HG02678 (cell line): ENCODE measurements at regions not wholly inside any gene's neighbourhood (a gene's known extent, or its start where the extent isn't known, plus 50 kb on each side); places are given as distances from the start of the nearest gene placed in this dataset.
"Not testable (repeated sequence)": the region's sequence is repeated elsewhere in the genome, so short reads cannot be mapped to it uniquely, and the experiment has no call there.

Experiments used
- ATAC-seq: cut with Tn5 transposase; IDR thresholded peaks from one replicate; pipeline ENCODE4 v1.9.1; 2021; ENCODE audit warnings: mild to moderate bottlenecking, moderate library complexity; ENCODE audit not compliant: unreplicated experiment

DNA sequence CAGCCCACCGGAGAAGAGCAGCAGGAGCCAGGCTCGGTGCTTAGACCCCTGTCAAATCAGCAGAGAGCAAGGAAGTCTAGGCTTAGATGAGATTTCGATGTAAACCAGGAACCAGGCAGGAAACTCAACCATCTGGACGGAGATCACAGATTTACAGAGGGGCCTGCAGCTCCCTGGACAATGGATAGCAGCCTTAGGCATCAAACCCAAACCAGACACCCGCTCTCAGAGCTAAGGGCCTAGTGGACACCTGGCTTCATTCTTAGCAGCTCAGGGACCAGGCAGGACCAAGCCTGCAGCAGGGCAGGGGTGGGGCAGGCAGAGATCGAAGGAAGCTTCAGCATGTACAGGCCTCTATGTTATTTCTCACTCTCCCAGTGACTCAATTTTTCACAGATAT is 127.8 kb upstream of the FMN2 start:
- ATAC-seq, result no peak

DNA sequence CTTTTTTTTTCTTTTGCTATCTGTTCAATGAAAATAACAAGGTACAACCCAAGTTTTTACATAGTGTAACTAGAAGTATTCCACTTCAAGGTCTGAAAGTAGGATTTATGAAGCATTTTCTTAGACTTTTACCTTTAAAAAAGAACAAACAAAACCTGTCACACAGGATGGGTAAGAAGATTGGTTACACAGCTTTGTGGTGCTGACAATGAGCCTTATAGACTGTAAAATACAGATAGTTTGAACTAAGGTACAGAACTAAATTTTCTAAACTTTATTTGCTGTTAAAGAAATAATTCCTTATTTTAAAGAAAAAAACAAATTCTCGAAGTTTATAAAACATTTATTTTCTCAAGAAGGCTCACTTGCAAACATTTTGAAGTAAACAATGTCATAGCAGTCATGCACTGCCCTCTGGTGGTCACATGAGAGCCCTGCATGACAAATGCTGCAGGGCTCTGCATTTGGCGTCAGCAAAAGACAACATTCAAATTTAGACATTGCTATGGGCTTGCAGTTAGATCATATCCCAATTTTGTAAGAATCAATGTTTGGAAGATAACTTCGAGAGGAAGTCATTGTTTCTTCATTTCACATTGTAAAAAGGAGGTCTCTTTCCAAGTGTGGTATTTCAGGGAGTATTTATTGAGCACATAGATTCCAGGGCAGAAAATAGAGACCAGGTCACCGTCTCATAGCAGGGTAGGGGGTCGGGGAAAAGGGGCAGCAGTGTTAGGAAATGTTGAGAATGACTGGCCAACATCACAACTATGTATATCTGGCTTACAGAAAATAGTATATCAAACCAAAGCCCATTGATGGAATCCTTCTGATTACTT is 115.3 kb upstream of the FMN2 start:
- ATAC-seq, result peak; percentile 89

DNA sequence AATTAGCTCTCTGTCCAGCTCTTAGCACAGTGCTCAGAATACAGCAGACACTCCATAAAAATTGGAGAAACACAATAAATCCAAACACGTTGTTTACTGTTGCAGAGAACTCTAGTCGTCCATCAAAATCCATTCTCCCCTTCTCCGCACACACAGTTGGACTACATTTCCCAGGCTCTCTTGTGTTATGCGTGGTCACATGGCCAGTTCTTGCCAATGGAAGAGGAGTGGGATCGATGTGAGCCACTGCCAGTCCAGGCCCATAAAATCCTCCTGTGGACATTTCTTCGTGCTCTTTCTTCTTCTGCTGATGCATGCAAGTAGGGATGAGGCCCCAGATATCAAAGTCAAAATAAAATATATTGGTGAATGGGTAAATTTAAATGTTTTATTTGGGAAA is 114.3 kb upstream of the FMN2 start:
- ATAC-seq, result no peak

DNA sequence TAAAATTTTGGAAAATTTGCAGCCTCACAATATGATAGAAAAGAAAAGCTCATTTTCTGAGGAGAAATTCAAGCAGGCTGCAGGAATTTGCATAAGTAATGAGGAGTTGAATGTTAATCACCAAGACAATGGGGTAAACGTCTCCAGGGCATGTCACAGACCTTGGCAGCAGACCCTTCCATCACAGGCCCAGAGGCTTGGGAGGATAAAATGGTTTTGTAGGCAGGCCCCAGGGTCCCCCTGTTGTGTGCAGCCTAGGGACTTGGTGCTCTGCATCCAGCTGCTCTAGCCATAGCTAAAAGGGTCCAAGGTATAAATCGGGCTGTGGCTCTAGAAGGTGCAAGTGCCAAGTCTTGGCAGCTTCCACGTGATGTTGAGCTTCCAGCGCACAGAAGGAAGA is 112.2 kb upstream of the FMN2 start:
- no peak for ATAC-seq

DNA sequence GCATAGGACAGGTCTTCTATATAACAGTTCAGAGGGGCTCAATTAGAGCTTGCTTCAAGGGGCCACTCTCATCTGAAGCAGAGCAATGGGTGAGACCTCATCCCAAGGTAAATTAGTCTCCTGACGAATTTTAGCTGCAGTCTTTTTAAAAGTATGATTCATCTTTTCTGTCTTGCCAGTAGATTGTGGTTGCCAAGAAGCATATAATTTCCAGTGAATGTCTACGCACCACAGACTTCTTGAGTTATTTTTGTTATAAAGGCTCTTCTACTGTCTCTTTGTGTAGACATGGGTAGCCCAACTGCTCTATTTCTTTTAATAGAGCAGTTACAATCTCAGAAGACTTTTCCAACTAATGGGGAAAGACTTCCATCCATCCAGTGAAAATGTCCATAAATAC is 108.9 kb upstream of the FMN2 start:
- no peak for ATAC-seq

- ATAC-seq, result no peak
Measured at GRCh38 chr1:239985044-239985443, 106.6 kb upstream of the FMN2 start.

GRCh38 chr1:239987103-239987745 is 104.5 kb upstream of the FMN2 start:
- no peak for ATAC-seq

DNA sequence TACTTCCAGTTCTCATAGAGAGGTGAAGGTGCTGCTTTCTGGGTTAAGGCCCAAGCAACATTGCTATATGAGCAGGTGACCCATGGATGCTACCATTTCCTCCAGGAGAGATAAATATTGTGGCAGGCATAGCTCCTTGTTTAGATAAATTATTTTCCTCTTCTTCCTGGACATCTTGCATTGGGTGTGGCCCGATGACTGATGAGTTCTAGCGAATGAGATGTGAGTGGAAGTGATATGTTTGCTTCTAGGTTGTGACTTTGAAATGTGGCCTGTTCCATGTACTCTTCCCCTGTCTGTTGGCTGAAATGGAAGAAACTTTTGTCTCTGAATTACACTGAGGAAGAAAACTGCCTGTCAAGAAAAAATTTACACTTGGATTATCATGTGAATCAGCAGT is 101.7 kb upstream of the FMN2 start:
- no peak for ATAC-seq

- not testable (repeated sequence) for ATAC-seq
Measured at GRCh38 chr1:239992566-239992965, 99.1 kb upstream of the FMN2 start.

DNA sequence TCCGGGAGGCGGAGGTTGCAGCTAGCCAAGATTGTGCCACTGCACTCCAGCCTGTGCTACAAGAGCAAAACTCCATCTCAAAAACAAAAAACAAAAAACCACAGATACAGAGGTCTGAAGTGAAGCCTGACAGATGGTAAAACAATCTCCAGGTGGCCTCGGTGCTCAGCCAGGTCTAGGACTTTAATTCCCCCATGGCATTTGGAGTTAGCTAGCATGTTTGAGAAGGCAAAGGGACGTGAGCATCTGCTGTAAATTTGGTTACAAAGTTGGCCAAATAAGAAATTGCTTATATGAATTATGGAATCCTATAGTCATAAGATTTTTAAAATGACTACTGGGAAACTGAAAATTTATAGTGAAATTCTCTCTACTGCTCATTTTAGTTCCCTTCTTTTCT is 98.3 kb upstream of the FMN2 start:
- no peak for ATAC-seq

DNA sequence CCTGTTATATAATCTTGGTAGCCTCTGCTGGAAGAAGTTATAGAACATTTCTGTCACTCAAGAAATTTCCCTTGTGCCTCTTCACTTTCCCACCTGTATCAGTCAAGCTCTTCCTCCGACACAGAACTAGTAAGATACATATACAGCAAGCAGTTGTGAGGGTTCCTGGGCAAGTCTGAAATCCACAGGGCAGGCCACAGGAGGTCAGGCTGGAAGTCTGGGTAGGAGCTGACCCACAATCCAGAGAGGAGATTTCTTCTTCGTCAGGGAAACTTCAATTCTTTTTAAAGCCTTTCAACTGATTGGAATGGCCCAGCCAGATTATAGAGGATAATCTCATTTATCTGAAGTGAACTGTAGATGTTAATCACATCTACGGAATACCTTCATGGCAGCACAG is 96.4 kb upstream of the FMN2 start:
- no peak for ATAC-seq

DNA sequence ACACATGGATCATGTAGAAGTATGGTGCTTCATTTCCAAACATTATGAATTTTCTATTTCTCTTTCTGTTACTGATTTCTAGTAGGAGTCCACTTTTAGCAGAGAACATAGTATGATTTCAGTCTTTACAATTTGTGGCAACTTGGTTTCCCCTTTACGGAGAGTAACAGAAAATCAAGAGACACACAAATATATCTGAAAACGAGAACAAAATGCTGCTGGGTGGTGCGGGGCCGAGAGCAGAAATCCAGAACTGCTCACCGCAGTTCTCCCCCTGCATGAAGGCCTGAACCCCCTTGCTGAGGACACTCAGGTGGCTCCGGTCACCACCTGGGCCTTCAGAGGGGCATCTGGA is 94.5 kb upstream of the FMN2 start:
- ATAC-seq, result no peak

DNA sequence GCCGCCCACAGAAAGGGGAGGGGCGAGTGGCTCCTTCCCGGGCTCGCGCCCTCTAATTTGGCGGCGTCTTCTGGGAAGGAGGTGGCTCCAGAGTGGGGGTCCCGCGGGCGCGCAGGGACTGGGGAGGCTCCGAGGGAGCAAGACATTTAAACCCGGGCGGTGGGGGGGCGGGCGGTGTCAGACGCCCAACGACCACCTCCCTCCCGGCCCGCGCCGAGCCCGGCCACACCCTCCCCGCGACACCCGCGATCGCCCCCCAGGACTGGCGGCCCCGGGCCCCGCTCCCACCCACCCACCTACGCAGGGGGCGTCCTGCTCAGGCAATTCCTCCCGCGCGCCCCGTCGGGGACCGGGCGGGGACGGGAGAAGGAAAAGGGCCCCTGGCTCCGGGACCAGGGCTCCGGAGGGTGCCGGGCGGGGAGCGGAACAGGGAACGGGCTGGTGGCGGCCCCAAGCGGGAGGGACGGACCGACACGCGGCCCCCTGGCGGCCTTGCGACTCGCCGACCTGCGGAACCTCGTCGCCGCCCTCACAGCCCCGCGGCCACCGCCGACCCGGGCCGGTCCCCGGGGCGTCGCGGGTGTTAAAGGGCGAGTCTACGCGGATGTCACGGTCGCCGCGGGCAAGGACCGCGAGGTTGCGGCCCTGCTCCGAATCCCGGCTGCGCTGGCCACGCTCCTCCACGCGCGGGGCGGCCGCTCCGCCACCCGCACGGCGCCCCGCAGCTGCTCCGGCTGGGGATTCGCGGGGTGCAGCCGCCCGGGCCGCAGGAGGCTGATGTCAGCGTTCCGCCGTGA is 94.0 kb upstream of the FMN2 start:
- no peak for ATAC-seq

DNA sequence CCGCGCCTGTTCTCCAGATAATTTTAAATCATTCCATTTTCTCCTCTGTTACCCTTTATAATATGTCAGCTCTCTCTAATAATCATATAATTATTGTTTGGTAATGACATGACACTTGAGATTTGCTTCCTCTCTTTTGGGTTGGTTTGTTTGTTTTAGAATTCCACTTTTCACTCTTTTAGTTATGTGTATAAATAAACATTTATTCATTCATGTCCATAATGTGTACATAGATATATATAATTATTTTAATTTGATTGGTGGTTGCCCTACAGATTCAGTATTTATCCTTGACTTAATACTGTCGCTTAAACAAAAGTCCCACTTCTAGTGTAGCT is 93.4 kb upstream of the FMN2 start:
- no peak for ATAC-seq

DNA sequence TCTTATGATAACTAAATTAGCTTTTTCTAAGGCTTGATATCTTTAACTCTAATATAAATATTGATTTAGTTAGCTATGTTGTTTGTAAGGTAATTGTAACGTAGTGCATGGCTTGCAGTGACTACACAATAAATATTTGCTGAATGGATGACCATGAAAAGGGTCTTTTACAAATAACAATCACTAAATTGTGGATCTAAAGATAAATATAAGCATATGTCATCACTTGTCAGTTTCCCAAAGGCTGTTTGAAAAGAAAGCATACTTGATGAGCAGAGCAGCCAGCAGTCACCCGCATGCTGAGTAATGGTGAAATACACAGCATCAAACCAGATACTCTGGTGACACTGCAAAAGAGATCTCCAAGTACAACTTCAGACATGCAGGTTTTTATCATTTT is 92.5 kb upstream of the FMN2 start:
- no peak for ATAC-seq

GRCh38 chr1:240000634-240001033 is 91.0 kb upstream of the FMN2 start:
- ATAC-seq, result no peak

DNA sequence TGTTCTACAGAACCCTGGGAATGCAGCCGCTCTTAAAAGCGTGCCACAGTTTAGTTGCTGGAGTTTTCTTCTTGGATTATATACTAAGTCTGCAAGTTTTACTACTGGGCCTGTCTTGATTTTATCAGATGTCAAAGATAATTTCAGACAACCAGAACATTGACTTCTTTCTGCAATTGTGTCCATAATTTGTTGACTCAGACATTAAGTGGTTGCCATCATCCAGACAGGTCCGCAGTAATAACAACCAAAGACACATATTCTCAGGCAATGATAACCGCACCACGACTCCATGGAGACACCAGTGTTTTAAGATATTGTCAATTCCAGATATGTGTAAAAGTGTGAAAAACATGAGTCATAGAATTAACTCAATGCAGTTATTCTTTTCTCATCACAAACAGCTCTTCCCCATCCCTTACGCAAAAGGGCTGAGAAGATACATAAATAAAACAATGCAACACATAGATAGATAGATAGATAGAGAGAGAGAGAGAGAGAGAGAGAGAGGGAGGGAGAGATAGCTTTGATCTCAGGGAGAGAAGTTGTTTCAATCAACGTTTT is 90.4 kb upstream of the FMN2 start:
- ATAC-seq, result no peak

DNA sequence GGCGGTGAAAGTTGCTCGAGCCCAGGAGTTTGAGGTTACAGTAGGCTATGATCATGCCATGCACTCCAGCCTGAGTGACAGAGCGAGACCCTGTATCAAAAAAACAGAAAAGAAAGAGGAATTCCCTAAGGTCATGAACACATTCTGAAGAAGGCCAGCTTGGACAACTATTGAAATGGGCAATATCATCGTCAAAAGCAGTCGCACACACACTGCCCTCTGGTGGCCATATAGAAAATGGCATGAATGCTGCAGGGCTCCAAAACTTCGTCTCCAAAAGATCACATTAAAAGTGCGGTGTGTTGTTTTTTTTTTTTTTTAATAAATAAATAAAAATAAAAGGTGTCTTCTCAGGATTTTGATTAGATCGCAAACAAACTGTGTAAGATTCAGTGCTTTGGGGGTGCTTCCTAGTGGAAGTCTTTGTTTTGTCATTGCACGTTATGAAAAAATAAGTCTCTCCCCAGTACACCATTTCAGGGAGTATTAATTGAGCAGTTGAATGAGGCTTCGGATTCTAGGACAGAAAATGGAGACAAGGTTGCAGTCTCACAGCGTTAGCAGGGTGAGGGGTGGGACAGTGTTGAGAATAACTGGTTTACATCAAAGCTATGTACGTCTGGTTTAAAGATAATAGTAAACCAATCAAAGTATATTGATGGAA is 87.5 kb upstream of the FMN2 start:
- ATAC-seq, result no peak

DNA sequence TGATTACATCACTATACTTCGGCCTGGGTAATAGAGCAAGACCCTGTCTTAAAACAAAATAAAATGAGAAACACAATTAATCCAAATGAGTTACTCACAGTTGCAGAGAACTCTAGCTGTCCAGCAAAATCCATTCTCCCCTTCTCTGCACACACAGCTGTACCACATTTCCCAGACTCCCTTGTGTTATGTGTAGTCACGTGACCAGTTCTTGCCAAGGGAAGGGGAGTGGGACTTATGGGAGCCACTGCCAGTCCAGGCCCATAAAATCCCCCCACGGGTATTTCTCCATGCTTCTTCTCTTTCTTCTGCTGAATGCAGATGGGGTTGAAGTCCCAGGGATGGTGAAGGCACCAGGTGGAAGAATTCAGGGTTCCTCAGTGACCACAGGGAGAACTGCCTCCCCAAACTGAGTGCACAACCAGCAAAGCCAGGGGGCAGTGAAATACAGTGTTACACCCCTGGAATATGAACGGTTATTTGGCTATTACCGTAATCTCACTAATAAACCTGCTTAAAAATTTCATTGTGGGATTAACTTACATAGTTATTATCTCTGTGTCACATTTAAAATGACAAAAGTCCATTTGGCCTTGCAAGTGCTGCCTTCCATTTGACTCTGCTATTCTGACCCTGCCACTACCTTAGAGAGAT is 85.6 kb upstream of the FMN2 start:
- no peak for ATAC-seq

GRCh38 chr1:240008298-240008697 is 83.4 kb upstream of the FMN2 start:
- no peak for ATAC-seq

GRCh38 chr1:240014051-240014450 is 77.6 kb upstream of the FMN2 start:
- ATAC-seq, result no peak
